GM18519 (cell line): ENCODE measurements at regions not wholly inside any gene's neighbourhood (a gene's known extent, or its start where the extent isn't known, plus 50 kb on each side); places are given as distances from the start of the nearest gene placed in this dataset.

Experiments used
- ATAC-seq: cut with Tn5 transposase; IDR thresholded peaks from one replicate; pipeline ENCODE4 v1.9.1; 2021; ENCODE audit warnings: mild to moderate bottlenecking, moderate library complexity; ENCODE audit not compliant: unreplicated experiment, low FRiP score

GRCh38 chr2:216320852-216321251 is 51.4 kb downstream of the MARCHF4 start:
- no peak for ATAC-seq

DNA sequence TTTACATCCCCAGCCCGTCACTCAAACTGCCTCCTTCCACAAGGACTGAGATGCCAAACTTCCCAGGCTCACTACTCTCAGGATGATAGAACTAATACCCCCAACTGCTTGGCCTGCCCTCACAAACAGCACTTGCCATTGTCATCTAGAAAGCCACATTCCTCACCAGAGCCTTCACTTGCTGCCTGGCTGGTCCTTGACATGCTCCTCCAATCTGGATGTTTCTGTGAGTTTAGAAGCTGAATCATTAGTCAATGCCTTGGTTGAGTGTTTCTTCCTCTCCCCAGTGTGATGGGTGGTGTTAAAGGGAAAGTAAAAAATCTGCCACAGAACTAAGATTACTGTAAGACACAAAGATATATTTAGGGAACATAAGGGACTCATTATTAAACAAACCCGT is 52.5 kb downstream of the MARCHF4 start:
- no peak for ATAC-seq

DNA sequence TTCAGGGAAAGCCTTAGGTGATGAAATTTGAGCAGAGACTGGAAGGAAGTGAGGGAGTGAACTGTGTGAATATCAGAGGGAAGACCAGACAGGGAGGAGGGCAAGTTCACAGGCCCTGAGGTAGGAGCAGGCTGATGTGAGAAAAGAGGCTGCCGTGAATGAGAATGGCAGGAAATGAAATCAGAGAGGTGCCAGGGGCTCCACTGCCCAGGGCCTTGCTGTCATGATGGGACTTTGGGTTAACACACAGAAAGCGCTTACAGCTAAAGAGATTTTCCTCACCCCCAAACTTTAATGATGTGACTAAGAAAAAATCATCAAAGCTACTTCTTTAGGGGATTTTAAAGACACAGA is 53.8 kb downstream of the MARCHF4 start:
- ATAC-seq, result no peak

DNA sequence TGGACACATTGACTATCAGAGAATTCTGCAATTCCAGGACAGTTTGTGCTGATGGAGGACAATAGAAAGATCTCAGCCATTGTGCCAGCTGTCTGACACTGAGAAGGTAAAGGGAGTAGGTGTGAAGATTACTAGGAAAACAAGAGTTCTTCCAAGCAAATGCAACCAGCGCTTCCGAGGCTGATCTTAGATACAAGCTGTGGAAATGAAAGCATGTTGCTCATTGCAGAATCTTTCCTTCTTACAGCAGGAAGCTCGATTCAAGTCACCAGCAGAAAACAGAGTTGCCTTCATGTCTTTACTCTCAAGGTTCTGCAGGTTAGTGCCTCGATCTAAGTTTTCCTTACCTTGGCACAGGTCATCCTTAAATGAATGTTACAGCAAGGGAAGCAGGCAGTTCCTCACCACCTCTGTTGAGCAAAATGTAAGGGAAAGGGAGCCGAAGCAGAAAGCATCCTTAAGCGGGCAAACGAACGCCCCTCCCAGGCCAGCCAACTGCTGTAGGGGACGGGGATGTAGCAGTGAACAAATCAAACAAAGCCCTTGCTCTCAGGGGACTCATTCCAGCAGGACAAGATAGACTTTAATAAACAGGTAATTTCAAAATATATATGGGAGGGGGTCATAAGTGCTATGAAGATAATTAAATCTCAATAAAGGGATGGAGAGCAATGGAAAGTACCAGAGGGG is 54.3 kb downstream of the MARCHF4 start:
- no peak for ATAC-seq

- no peak for ATAC-seq
These were observed 55.5 kb downstream of the MARCHF4 start for GRCh38 chr2:216316743-216317142.

GRCh38 chr2:216315802-216316603 is 56.3 kb downstream of the MARCHF4 start:
- ATAC-seq, result no peak

GRCh38 chr2:216312441-216312840 is 59.8 kb downstream of the MARCHF4 start:
- no peak for ATAC-seq

DNA sequence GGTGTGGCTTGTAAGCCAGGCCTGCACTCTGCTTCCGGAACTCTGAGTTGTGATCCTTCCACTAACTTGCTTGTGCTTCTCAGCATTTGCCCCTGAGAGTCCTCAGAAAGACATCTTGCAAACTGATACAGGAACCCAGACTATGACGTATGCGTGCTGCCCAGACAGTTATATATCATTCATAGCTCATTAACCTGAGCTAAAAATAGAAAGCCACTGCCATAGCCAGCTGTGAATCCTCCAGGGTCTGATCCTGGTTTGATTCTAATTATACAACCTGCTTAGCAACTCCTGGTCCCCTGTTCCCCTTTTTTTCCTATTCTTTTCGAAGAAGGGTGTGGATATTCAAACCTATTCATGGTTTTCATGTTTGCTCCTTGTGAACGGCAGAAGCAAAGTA is 63.7 kb downstream of the MARCHF4 start:
- ATAC-seq, result no peak

- ATAC-seq, result no peak
These were observed 64.8 kb downstream of the MARCHF4 start for GRCh38 chr2:216307496-216307895.

DNA sequence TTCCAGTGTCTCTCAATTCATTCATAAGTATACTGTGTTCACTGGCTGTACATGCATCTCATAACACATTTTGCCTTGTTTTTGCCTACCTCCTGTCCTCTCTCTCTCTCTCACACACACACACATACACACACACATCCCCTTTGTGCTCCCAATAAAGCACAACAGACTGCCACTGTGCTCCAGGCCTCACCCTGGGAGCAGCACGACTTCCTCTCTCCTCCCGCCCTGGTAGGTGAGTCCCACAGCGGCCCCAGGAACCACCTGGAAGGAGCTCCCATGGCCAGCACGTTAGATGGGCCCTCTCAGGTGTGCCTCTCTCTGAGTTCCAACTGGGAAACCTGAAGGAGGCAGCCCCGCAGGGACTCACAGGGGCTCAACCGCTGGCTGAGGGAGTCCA is 65.4 kb downstream of the MARCHF4 start:
- no peak for ATAC-seq

DNA sequence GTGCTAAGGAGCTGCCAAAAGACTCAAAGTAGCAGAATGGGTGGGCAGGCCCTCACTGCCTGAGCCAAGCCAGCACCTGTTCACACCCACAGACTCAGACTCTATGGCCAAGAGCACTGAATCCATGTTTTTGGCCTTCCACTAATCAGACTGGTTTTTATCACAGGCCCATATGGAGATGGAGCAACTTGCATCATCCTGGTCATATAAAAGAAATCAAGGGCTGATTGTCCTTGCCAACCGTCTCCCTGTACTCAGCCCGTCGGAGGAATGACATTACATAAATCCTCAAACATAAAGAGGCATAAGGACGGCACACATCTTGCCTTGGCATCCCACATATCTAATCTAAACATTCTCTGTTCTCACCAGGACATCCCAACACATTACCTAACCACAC is 66.7 kb downstream of the MARCHF4 start:
- ATAC-seq, result no peak

- ATAC-seq, result no peak
These were observed 69.2 kb downstream of the MARCHF4 start for GRCh38 chr2:216302981-216303676.

GRCh38 chr2:216300906-216301305 is 71.4 kb downstream of the MARCHF4 start:
- ATAC-seq, result no peak

GRCh38 chr2:216299588-216299987 is 72.7 kb downstream of the MARCHF4 start:
- ATAC-seq, result no peak

DNA sequence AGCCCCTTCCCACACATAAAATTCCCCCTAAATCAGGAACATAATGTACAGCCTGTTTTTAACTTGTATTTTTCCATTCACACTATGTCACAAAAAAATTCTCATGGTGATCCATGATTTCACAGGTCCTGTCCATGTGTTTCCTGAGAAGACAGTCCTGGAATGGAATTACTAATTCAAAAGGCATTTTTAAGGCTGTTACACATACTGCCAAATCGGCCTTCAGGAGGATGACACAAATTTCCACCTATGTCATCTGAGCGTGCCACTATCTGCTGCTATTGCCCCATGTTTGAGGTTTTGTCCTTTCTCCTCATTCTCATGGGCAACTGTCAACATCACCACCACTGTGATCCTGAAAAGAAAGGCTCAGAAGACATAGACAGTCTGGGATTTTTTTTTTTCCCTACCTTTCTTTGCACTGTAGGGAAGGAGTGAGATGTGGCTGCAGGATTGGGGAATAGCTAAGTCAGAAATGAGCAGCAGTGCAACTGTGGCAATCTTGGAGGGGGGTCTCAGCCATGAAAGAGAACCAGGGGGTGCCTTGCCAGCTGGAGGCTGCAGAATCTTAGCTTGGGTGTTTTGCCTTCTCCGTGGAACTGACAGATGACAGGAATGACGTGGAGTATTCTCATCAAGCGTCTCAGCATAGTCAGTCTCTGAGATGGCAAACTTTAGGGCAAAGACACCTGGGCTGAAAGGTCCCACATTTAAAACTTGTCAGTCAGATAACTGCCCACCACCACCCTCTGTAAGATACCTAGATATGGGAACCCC is 73.4 kb downstream of the MARCHF4 start:
- no peak for ATAC-seq

GRCh38 chr2:216296856-216297255 is 75.4 kb downstream of the MARCHF4 start:
- no peak for ATAC-seq

DNA sequence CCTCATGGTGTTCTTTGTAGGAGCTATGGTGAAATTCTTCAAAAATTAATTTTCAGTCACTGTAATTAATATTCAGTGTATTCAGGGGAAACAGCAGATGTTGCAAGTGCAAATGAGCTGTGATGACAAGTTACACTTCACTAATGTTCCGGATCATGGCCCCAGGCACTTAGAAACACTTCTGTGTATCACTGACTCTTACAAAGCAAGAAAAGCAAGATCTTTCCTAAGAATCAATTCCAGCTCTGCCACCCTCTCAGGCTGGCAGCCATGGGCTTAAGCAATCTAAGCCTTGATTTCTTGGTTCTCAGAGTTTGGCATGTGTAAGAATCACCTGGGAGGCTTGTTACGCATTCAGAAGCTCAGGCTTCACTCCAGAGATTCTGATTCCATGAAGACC is 78.0 kb downstream of the MARCHF4 start:
- ATAC-seq, result no peak

DNA sequence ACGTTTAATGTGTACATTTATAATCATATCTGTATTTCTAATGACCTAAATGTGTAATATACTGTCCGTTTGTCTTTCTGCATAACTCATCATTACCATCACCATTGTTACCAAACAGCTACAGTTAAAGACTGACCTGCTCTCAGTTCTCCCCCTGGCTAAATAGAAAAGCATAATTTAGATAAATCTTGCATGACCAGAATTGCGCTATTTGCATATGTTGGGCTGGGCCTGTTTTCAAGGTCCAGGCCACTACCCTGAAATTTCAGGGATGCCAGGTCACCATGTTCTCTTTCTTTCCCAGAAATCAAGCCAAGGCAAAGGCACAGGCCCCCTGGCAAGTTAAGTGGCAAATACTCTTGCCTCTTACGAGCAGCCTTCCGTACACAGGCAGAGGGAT is 78.4 kb downstream of the MARCHF4 start:
- no peak for ATAC-seq

GRCh38 chr2:216292886-216293301 is 79.4 kb downstream of the MARCHF4 start:
- no peak for ATAC-seq

DNA sequence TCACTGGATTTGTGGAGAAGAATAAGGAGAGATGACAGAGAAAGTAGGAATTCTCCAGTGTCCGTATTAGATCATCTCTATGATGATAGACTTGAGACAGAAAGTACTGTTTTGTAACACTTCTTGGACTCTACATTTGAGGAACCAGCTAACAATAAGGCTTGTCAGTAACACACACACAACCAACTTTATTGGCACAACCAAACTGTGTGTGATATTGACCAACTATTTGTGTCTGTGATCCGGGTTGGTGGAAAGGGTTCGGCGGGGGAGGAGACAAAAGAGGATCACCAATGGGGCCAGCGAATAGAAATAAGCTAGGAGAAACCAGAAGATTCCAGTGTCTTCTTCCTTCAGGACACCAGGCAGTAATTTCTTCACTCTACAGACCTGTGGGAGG is 79.8 kb downstream of the MARCHF4 start:
- ATAC-seq, result no peak

GRCh38 chr2:216289470-216289869 is 82.8 kb downstream of the MARCHF4 start:
- no peak for ATAC-seq
